ENCODE measurements at regions not wholly inside any gene's neighbourhood (a gene's known extent, or its start where the extent isn't known, plus 50 kb on each side); places are given as distances from the start of the nearest gene placed in this dataset.

DNA sequence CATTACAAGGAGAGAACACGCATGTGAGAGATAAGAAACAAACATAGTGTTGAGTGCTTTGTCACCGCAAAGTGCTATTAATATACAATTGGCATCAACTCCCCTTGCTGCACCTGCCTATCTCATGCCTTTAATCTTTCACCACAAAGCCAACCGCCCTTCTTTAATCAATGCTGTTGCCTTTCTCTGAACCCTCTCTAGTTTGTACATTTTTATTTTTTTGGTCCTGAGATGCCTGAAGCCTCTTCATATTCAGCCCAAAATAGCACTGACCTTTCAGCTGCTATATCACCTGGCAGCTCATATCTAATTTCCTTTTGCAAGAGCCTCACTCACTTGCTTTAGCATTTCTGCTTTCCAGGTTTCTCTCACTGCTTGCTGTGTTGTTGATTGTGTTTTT is 504.7 kb downstream of the NUF2 start:
- H3K27ac ChIP-seq = no peak overlapping the region
- TF ChIP-seq, protein P1, sequence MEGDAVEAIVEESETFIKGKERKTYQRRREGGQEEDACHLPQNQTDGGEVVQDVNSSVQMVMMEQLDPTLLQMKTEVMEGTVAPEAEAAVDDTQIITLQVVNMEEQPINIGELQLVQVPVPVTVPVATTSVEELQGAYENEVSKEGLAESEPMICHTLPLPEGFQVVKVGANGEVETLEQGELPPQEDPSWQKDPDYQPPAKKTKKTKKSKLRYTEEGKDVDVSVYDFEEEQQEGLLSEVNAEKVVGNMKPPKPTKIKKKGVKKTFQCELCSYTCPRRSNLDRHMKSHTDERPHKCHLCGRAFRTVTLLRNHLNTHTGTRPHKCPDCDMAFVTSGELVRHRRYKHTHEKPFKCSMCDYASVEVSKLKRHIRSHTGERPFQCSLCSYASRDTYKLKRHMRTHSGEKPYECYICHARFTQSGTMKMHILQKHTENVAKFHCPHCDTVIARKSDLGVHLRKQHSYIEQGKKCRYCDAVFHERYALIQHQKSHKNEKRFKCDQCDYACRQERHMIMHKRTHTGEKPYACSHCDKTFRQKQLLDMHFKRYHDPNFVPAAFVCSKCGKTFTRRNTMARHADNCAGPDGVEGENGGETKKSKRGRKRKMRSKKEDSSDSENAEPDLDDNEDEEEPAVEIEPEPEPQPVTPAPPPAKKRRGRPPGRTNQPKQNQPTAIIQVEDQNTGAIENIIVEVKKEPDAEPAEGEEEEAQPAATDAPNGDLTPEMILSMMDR (conservative IDR thresholded peaks at IDR 0.05) = no peak
- TF ChIP-seq ZFX (IDR thresholded peaks at IDR 0.05) = no peak

DNA sequence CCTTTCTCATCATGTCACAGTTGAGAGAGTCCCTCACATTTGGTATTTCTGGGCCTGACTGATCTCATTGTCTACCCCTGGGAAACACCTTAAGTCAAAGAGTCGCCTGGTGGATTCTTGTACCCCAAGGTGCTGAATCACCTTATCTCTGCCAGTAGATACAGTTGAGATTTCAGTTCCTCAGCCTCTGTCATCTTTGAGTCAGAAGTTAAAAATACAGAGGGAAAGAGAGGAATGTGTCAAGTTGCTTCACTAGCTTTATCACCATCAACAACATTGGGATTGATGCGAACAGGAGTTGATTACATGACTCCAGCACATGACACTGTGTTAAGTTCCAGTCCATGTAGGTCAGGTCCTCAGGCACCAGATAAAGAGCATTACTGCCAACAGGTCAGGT is 513.0 kb downstream of the NUF2 start:
- no peak overlapping the region for H3K27ac ChIP-seq
- TF ChIP-seq, protein P1 (conservative IDR thresholded peaks at IDR 0.05) = no peak
- TF ChIP-seq ZFX (IDR thresholded peaks at IDR 0.05) = no peak

DNA sequence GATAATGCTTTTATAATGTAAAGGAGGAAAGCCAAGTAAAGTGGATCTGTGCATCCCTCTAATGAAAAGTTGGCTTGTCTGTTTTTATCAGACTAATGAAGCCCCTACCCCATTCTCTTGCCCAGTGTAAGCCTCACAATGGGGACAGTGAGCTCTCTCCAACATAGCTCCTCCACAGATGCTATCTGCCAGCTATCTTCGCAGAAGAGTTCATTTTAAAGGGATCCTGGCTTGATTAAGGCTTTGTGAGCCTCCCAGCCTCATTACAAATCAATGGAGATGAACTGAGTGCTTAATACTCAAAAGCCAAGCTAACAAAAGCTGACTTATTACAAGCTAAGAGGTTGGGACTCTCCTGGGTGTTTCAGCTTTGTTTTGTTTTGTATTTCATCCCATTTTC is 514.7 kb downstream of the NUF2 start:
- TF ChIP-seq, protein P1 (conservative IDR thresholded peaks at IDR 0.05) = no peak
- TF ChIP-seq ZFX (IDR thresholded peaks at IDR 0.05) = no peak
- no peak overlapping the region for H3K27ac ChIP-seq

- no peak overlapping the region for H3K27ac ChIP-seq
- TF ChIP-seq, protein P1 (conservative IDR thresholded peaks at IDR 0.05) = no peak
- TF ChIP-seq ZFX (IDR thresholded peaks at IDR 0.05) = no peak
Measured at GRCh38 chr1:163837206-163837605, 515.5 kb downstream of the NUF2 start.

- no peak overlapping the region for H3K27ac ChIP-seq
- TF ChIP-seq, protein P1 (conservative IDR thresholded peaks at IDR 0.05) = no peak
- no peak for TF ChIP-seq ZFX (IDR thresholded peaks at IDR 0.05)
Measured at GRCh38 chr1:163842571-163842970, 520.8 kb downstream of the NUF2 start.

DNA sequence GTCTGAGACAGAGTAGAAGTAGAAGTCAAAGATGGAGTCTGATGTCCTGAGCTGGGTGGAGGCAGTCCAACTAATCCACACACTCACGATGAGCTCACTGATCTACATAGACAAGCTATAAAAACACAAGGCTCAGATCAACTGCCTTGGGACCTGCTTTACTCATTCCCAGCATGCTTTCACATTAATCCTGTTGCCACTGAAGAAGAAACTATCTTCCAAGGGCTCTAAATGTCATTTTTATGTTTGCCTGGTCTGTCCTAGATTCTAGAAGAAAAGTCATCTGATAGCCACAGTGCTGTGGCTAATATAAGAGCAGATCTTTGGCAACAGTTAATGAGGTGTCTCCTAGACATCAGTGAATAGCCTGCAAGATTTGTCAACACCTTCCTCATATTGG is 522.7 kb downstream of the NUF2 start:
- H3K27ac ChIP-seq = no peak overlapping the region
- TF ChIP-seq, protein P1 (conservative IDR thresholded peaks at IDR 0.05) = no peak
- TF ChIP-seq ZFX (IDR thresholded peaks at IDR 0.05) = no peak

DNA sequence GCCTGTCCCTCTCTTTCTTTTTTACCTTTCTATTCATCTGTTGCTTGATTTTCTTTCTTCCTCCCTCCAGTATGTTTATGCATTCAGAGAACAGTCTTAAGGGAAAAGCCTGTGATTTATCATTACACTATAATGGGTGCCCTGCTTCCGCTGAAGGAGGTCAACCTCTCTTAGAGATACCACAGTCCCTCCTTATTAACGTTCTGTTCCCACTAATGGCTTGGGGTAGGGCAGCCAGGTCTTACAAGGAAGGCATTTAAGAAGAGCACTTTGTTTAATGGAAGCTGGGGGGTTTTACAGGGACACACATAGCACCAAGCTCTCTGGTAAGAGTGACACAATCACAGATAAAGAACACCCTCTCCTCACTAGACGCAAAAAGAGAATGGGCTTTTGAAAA is 523.5 kb downstream of the NUF2 start:
- no peak for TF ChIP-seq ZFX (IDR thresholded peaks at IDR 0.05)
- H3K27ac ChIP-seq = no peak overlapping the region

DNA sequence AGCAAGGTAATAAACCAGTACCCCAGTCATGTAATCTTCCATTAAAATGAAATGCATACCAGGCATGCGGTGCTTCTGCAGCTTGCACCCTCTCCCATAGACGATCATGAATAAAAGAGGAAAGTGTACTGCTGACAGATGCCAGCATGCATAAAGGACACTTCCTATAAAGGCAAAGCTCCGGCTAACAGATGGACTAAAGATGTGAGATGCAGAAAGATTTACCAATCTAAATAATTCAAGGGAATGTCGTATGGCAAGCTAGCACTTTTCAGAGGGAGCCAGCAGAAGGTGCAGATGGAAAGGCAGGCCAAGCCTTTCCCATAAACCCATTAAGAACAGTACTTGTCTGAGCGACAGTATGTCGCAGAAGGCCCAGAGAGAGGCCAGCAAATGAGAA is 542.0 kb downstream of the NUF2 start:
- no peak overlapping the region for H3K27ac ChIP-seq
- TF ChIP-seq, protein P1 (conservative IDR thresholded peaks at IDR 0.05) = no peak
- TF ChIP-seq ZFX (IDR thresholded peaks at IDR 0.05) = no peak
